NCI-H524 treated with DMSO at 0.1 percent for 48 hours (cell line): ENCODE measurements at regions not wholly inside any gene's neighbourhood (a gene's known extent, or its start where the extent isn't known, plus 50 kb on each side); places are given as distances from the start of the nearest gene placed in this dataset.

ENCODE experiments used
- DNase-seq: peaks from one replicate; lab custom pipeline; 2025; lab: John Stamatoyannopoulos, UW

DNA sequence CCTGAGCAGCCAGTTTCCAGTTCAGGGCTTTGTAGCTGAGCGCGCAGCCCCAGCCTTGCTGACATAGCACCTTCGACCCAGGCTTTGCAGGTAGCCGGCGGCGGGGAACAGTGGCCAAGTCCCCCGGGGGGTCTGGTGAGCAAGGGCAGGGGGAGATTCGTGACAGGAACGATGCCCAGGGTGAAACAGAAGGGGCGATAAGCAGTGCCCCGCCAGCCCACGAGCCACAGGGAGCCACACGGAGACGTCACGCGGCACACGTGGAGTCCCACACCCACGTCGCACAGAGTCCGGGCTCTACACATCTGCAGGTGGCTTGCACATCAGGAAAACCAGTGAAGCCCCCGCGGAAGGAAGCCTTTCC is 127.2 kb downstream of the SOX1 start:
- no peak for DNase-seq

GRCh38 chr13:112194579-112194978 is 127.6 kb downstream of the SOX1 start:
- DNase-seq = no peak

DNA sequence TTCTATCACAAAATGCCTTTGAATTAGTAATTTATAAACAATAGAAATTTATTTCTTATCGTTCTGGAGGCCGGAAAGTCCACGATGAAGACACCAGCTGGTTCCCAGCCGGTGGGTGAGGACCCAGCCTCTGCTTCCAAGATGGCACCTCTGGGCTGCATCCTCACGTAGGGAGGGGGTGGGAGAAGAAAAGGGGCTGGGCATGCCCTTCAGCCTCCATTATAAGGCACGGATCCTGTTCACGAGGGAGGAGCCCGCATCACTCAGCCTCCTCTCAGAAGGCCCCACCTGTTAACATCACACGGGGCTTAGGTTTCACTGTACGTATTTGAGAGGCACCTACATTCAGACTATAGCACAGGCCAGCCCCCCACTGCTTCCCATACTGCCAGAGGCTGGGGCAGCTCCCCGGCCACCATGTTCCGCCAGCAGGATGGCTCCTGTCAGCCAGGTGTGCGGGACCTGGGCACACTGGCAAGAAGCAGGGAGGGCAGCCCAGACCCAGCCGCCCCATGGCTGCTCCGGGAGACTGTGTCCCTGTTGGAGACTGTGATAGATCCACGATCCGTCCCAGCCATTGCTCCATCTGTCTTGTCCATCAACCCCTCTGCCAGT is 131.6 kb downstream of the SOX1 start:
- no peak for DNase-seq

DNA sequence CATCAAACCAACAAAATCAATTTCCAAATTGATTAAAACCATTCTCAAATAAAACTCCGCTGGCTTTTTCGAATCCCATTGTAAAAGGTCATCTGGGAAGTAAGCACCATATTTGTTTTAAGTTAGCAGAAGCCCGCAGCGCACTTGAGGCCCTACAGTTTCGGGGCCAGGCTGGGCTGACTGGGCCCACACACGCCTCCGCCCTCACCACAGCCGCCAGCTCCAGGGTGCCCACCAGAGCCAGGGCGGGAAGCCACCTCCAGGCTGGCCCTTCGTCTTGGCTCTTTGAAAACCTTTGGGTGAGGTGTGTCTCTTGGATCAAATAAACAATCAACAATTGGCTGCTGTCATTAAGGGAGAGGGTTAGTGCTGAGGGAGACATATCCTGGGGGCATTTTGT is 133.3 kb downstream of the SOX1 start:
- DNase-seq = no peak

DNA sequence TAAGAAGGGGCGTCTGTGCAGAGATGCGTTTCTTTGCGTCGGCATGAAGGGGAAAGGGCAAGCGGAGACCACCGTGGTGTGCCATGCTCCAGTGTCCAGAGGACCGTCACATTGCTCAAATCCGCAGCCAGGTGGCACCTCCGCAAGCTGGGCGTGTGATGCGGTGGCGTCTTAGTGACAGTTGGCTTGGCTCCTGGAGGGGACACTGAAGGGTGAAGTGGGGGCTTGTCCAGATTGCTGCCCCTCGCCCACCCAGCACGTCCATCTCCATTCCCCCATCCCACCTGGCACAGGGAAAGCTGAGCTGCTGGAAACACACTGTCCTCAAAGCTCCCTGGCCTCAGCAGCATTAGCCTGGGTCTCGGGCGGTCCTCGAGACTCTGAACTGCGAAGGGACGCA is 135.3 kb downstream of the SOX1 start:
- DNase-seq = no peak

- DNase-seq = no peak
Measured at GRCh38 chr13:112202966-112203365, 136.0 kb downstream of the SOX1 start.

- no peak for DNase-seq
Measured at GRCh38 chr13:112203614-112204013, 136.7 kb downstream of the SOX1 start.

DNA sequence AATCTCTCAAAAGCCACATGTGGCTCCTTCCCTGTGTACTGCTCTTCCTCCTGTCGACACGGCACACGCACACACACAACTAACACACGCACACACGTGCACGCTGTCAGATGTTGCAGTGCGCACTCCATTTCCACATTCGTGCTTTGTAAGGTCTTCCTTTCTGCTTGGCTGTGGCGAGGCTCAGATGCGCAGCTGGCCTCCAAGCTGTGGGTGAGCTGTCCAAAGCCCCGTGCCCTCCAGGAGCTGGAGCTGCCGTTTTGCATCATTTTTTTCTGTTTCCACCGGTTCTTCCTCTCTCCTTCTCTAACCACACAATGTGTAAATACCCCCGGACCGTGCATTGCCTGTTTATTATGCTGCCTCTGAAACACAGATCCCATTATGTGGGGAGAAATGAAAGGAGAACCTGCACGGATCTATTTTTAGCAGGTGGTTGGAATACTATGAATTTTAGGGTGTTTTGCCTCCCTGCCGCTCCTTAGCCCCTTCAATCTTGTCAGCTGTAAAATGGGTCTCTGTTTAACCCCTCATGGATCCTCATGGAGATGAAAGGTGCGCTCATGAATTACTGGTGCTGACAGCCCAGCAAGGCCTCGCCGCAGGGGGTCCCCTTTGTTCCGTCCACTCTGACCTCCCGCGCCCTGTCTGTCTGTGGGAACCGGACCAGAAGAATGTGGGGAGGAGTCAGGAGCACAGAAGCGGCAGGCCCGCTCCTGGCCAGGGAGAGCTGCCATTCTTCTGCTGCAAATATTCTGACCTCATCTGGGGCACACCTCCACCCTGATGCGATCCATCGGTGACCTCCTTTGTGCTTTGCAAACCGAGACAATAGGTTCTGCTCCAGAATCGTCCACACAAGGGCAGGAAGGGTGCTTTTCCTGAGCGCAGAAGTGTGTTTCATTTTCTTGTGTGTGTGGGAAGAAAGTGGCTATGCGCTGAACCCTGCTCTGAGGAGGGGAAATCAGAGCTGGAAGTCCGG is 137.7 kb downstream of the SOX1 start:
- no peak for DNase-seq

- DNase-seq = no peak
Measured at GRCh38 chr13:112205990-112206389, 139.0 kb downstream of the SOX1 start.

GRCh38 chr13:112207129-112207528 is 140.2 kb downstream of the SOX1 start:
- no peak for DNase-seq

DNA sequence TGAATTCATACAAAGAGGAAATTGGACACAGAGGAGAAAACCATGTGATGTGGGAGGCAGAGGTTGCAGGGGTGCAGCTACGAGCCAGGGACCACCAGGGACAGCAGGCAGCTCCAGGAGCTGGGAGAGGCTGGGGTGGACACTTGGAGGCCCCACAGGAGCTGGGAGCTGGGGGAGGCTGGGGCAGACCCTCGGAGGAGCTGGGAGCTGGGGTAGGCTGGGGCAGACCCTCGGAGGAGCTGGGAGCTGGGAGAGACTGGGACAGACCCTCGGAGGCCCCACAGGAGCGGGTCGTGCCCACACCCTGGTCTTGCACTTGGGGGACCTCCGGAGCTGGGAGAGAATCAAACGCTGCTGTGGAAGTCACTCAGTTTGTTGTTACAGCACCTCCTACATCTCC is 141.7 kb downstream of the SOX1 start:
- no peak for DNase-seq

GRCh38 chr13:112209266-112209665 is 142.3 kb downstream of the SOX1 start:
- DNase-seq = no peak

DNA sequence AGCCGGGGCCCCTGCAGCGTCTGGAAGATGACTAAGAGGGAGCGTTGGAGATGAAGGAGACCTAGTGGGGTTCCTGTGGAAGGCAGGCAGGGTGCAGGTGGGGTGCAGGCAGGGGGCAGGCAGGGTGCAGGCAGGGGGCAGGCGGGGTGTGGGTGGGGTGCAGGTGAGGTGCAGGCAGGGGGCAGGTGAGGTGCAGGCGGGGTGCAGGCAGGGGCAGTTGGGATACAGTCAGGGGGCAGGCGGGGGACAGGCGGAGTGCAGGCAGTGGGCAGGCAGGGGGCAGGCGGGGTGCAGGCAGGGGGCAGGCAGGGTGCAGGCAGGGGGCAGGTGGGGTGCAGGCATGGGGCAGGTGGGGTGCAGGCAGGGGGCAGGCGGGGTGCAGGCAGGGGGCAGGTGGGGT is 142.8 kb downstream of the SOX1 start:
- DNase-seq = no peak

DNA sequence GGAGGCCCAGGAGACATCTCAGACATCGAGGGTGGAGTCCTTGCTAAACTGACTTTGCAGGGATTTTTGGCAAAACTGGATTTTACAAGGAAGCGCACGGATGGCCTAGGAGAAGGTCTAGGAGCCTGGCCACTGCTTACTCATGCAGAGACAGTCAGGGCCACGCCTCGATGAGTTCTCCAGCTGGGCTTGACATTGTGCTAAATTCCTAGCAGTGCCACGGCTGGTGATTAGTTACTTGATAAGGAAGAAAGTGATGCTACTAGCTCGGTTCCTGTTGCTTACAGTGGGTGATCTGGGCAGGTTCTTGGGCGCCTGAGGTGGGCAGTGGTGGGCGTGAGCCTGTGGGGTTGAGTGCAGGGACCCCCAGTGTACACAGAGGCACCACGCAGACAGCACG is 143.4 kb downstream of the SOX1 start:
- no peak for DNase-seq

DNA sequence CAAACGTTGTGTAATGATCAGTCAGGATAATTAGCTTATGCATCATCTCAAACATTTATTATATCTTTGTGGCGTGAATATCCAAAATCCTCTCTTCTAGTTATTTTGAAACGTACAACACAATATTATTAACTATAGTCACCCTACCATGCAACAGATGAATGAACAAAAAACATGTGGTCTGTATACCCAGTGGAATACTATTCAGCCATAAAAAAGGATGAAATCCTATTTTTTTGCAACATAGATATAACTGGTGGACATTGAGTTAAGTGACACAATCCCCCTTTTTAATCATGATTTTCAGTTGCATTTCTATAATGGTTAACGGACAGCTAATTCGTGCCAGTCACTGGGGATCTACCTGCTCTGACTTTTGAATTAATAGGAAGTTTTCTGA is 145.6 kb downstream of the SOX1 start:
- no peak for DNase-seq

DNA sequence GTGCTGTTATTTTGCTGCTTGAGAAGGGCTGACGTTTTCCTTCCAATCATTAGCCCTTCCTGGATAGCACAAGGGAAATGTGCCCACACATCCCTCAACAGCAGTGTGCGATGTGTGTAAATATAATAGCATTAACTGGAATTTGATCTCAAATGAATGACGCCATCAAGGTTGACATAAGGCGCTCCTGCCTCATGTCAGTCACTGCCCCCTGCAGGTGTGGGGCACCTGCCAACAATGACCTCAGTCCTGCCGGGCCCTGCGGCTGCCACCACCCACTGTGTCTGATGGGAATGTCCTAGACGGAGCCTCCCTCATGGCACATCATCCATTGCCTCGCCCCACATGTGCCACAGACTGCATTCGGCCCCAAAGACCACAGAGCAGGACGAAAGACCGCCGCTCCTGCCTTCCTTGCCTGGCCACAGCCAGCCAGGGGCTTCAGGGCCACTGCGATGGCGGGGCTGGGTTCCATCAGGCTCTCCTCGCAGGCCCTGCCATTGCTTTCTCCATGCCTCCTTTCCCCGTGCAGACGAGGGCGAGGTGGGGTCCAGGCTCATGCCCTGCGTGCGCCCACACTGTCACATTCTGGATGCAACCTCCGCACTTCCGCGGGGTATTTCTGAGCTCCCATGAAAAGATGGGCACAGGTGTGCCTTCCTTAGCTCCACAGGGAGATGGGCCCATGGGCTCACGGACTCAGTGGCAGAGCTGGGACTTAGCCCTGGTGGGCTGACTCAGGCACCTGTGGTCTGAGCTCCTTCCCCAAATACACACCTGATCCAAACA is 146.7 kb downstream of the SOX1 start:
- DNase-seq = no peak

DNA sequence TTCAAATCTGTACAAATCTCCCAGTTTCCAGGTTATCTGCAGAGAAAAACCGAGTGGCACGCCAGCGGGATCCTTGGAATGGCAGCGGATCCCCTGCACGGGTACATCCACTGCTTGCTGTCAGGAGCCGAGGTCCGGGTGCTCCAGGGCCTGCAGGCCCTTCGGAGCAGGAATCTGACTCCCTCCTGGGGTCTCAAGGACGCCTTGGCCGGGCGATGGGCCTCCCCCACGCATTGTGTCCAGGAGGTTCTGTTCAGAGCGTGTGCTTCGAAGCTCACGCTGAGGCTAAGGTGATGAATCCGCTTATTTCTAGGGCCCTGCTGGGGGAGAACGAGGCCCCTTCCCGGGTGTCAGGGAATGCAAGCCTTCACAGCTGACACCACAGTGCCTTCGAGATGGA is 148.9 kb downstream of the SOX1 start:
- DNase-seq = no peak

DNA sequence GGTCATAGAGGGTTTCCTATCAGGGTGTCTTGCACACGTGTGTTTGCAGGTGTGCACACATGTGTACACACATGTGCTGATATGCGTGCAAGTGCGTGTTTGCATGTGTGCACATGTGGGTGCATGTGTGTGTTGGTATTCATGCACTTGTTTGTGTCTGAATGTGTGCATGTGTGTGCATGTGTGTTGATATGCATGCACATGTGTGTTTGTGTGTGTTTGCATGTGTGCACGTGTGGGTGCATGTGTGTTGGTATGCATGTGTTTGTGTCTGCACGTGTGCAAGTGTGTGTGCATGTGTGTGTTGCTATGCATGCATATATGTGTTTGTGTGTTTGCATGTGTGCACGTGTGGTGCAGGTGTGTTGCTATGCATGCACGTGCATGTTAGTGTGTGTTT is 150.5 kb downstream of the SOX1 start:
- DNase-seq = no peak

GRCh38 chr13:112218416-112218815 is 151.5 kb downstream of the SOX1 start:
- DNase-seq = no peak

DNA sequence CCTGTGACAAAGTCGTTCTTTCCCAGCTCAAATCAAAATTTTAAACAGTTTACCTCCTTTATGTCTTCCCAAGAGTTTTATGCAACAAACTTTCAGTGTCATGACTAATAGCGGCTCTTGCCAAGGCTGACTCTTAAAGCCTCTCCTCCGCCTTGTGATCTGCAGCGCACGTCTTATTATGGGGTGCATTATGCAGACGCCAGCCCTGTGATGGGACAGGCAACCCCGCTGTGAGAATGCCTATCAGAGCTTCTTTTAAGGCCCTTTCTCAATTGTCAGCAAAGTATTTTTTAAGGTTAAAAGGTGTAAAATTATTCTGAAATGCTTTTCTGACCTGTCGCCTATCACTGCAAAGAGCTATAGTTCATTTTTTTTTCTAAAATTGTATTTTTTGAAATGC is 152.8 kb downstream of the SOX1 start:
- DNase-seq = no peak

GRCh38 chr13:112220296-112220875 is 153.4 kb downstream of the SOX1 start:
- DNase-seq = no peak

DNA sequence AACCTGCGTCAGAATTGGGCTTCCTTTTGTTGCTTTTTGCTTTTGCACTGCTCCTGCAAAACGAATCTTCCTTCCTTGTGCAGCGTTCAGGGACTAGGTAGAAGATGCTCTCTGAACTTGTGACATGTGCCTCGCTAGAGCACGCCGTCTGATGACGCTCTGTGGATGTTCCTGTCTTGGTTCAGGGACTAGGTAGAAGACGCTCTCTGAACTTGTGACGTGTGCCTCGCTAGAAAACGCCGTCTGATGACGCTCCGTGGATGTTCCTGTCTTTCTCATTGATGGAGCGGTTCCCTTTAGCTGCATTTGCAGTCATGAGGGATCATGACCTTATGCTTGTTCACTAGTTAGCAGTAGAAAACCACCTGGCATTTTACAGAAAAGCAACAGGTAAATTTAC is 154.0 kb downstream of the SOX1 start:
- DNase-seq = no peak
